Neural cell (in vitro differentiated cells): ENCODE measurements at regions not wholly inside any gene's neighbourhood (a gene's known extent, or its start where the extent isn't known, plus 50 kb on each side); places are given as distances from the start of the nearest gene placed in this dataset.

ENCODE experiments used
- H2AFZ ChIP-seq: fragments of 200-600, 300-800 bp; sonication (generic), shearing (Covaris generic); 2 replicates; pipeline ENCODE4 v1.6.0; 2014; ENCODE audit warnings: low read depth, mild to moderate bottlenecking, antibody characterized with exemption, low read length, moderate library complexity
- H3F3A ChIP-seq: fragments of 200-600 bp; shearing (Covaris generic); 2 replicates; pipeline ENCODE4 v1.6.1; 2016; ENCODE audit warnings: mild to moderate bottlenecking, moderate library complexity, mixed read lengths, antibody characterized with exemption, low read length; ENCODE audit not compliant: insufficient read depth, poor library complexity, severe bottlenecking
- H3K27ac ChIP-seq: fragments of 200-600, 300-800 bp; sonication (generic), shearing (Covaris generic); 2 replicates; pipeline ENCODE4 v1.5.1; 2014; ENCODE audit warnings: mild to moderate bottlenecking, low read length, moderate library complexity
- H3K27me3 ChIP-seq: fragments of 300-800, 200-600 bp; sonication (generic), shearing (Covaris generic); 2 replicates; pipeline ENCODE4 v1.6.0; 2014; ENCODE audit warnings: mild to moderate bottlenecking, low read depth, low read length, moderate library complexity; ENCODE audit not compliant: insufficient read depth
- H3K36me3 ChIP-seq: fragments of 300-800, 200-600 bp; sonication (generic), shearing (Covaris generic); 2 replicates; pipeline ENCODE4 v1.5.1; 2014; ENCODE audit warnings: mild to moderate bottlenecking, antibody characterized with exemption, low read length, moderate library complexity; ENCODE audit not compliant: insufficient read depth
- H3K4me2 ChIP-seq: fragments of 300-800, 200-600 bp; sonication (generic), shearing (Covaris generic); 2 replicates; pipeline ENCODE4 v1.6.0; 2014; ENCODE audit warnings: mild to moderate bottlenecking, low read length
- H3K4me3 ChIP-seq: fragments of 300-800, 200-600 bp; sonication (generic), shearing (Covaris generic); 2 replicates; pipeline ENCODE4 v1.5.1; 2014; ENCODE audit warnings: mild to moderate bottlenecking, low read length, moderate library complexity
- H3K79me2 ChIP-seq: fragments of 200-600 bp; shearing (Covaris generic); replicated peaks from 2 replicates; pipeline ENCODE4 v1.6.0; 2014; ENCODE audit warnings: mild to moderate bottlenecking, low read length, moderate library complexity; ENCODE audit not compliant: insufficient read depth
- H3K9ac ChIP-seq: fragments of 300-800, 200-600 bp; sonication (generic), shearing (Covaris generic); 2 replicates; pipeline ENCODE4 v1.6.1; 2016; ENCODE audit warnings: mild to moderate bottlenecking, low read length, mixed read lengths
- H3K9me2 ChIP-seq: fragments of 200-600 bp; shearing (Covaris generic); 2 replicates; pipeline ENCODE4 v1.6.1; 2016; ENCODE audit warnings: mild to moderate bottlenecking, low read length, mixed read lengths; ENCODE audit not compliant: insufficient read depth
- H3K9me3 ChIP-seq: fragments of 200-600, 300-800 bp; sonication (generic), shearing (Covaris generic); 2 replicates; pipeline ENCODE4 v1.6.1; 2016; ENCODE audit warnings: mild to moderate bottlenecking, mixed run types, low read length, moderate library complexity, mixed read lengths
- H4K20me1 ChIP-seq: fragments of 200-600 bp; shearing (Covaris generic); 2 replicates; pipeline ENCODE4 v1.6.1; 2016; ENCODE audit warnings: mild to moderate bottlenecking, mixed run types; ENCODE audit not compliant: insufficient read depth
- EP300 ChIP-seq: fragments of 450-650 bp; conservative IDR thresholded peaks from 2 replicates; pipeline ENCODE4 v1.6.1; 2014; ENCODE audit warnings: antibody characterized with exemption, mild to moderate bottlenecking, moderate library complexity; ENCODE audit not compliant: poor library complexity, severe bottlenecking
- EZH2 ChIP-seq: fragments of 200-600, 300-800 bp; shearing (Covaris generic), sonication (generic); IDR thresholded peaks from 2 replicates; pipeline ENCODE4 v1.6.1; 2014; ENCODE audit warnings: antibody characterized with exemption, low read length, borderline replicate concordance, mild to moderate bottlenecking; ENCODE audit not compliant: insufficient read depth, poor library complexity, severe bottlenecking
- MXI1 ChIP-seq: fragments of 450-650 bp; conservative IDR thresholded peaks from 2 replicates; pipeline ENCODE4 v1.6.1; 2014; ENCODE audit warnings: antibody characterized with exemption, mild to moderate bottlenecking; ENCODE audit not compliant: poor library complexity, severe bottlenecking
- POLR2AphosphoS5 ChIP-seq: IDR thresholded peaks from 2 replicates; pipeline ENCODE4 v1.6.1; 2012
- RAD21 ChIP-seq: fragments of 450-650 bp; conservative IDR thresholded peaks from 2 replicates; pipeline ENCODE4 v1.6.1; 2014; ENCODE audit warnings: antibody characterized with exemption, mild to moderate bottlenecking, moderate library complexity
- SMC3 ChIP-seq: fragments of 450-650 bp; conservative IDR thresholded peaks from 2 replicates; pipeline ENCODE4 v1.6.1; 2014; ENCODE audit warnings: antibody characterized with exemption, mild to moderate bottlenecking, moderate library complexity; ENCODE audit not compliant: poor library complexity
- TAF1 ChIP-seq: IDR thresholded peaks from 2 replicates; pipeline ENCODE4 v1.6.1; 2012; ENCODE audit warnings: low read depth
- TF ChIP-seq, protein P1 (sequence below): IDR thresholded peaks from 2 replicates; pipeline ENCODE4 v1.6.1; 2012; ENCODE audit warnings: borderline replicate concordance
- TF ChIP-seq, protein P2 (sequence below): fragments of 450-650 bp; IDR thresholded peaks from 2 replicates; pipeline ENCODE4 v1.5.1; 2014; ENCODE audit warnings: antibody characterized with exemption, mild to moderate bottlenecking, moderate library complexity; ENCODE audit not compliant: poor library complexity, severe bottlenecking

DNA sequence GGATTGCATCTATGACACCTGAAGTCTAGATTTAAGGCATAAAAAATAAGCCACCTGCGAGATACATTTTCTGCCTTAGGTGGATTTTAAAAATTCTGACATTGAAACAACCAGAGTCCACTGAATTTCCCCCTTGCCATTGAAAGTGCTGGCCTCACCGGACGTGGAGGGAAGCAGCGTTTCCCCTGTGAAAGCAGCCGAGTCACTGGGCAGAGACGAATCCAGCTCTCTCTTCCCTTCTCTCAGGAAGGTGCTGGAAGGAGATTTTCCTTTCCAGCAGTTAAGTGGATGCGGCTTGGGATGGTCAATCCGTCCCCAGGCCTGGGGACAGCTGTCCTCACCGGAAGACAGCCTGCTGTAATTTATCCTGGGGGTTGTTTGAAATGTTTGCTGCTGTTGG lies 270.9 kb upstream of the FOXF1 start:
- H3K4me3 ChIP-seq: no peak overlapping the region
- no peaks in the 10 kb centered on the region for H3K9me3 ChIP-seq
- no peak overlapping the region for H3K4me2 ChIP-seq
- no peaks in the 10 kb centered on the region for H3K79me2 ChIP-seq
- H3K36me3 ChIP-seq: no peaks in the 10 kb centered on the region
- H2AFZ ChIP-seq: no peak overlapping the region
- no peaks in the 10 kb centered on the region for H4K20me1 ChIP-seq
- H3F3A ChIP-seq: no peaks in the 10 kb centered on the region
- no peak overlapping the region for H3K27ac ChIP-seq
- no peaks in the 10 kb centered on the region for H3K27me3 ChIP-seq
- H3K9ac ChIP-seq: no peak overlapping the region
- H3K9me2 ChIP-seq: no peaks in the 10 kb centered on the region
- TF ChIP-seq EP300: no peak
- TF ChIP-seq MXI1: no peak
- no peak for TF ChIP-seq RAD21
- TF ChIP-seq EZH2: no peak
- TF ChIP-seq POLR2AphosphoS5: no peak
- no peak for TF ChIP-seq SMC3
- TF ChIP-seq, protein P1, sequence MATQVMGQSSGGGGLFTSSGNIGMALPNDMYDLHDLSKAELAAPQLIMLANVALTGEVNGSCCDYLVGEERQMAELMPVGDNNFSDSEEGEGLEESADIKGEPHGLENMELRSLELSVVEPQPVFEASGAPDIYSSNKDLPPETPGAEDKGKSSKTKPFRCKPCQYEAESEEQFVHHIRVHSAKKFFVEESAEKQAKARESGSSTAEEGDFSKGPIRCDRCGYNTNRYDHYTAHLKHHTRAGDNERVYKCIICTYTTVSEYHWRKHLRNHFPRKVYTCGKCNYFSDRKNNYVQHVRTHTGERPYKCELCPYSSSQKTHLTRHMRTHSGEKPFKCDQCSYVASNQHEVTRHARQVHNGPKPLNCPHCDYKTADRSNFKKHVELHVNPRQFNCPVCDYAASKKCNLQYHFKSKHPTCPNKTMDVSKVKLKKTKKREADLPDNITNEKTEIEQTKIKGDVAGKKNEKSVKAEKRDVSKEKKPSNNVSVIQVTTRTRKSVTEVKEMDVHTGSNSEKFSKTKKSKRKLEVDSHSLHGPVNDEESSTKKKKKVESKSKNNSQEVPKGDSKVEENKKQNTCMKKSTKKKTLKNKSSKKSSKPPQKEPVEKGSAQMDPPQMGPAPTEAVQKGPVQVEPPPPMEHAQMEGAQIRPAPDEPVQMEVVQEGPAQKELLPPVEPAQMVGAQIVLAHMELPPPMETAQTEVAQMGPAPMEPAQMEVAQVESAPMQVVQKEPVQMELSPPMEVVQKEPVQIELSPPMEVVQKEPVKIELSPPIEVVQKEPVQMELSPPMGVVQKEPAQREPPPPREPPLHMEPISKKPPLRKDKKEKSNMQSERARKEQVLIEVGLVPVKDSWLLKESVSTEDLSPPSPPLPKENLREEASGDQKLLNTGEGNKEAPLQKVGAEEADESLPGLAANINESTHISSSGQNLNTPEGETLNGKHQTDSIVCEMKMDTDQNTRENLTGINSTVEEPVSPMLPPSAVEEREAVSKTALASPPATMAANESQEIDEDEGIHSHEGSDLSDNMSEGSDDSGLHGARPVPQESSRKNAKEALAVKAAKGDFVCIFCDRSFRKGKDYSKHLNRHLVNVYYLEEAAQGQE: no peak
- no peak for TF ChIP-seq TAF1

DNA sequence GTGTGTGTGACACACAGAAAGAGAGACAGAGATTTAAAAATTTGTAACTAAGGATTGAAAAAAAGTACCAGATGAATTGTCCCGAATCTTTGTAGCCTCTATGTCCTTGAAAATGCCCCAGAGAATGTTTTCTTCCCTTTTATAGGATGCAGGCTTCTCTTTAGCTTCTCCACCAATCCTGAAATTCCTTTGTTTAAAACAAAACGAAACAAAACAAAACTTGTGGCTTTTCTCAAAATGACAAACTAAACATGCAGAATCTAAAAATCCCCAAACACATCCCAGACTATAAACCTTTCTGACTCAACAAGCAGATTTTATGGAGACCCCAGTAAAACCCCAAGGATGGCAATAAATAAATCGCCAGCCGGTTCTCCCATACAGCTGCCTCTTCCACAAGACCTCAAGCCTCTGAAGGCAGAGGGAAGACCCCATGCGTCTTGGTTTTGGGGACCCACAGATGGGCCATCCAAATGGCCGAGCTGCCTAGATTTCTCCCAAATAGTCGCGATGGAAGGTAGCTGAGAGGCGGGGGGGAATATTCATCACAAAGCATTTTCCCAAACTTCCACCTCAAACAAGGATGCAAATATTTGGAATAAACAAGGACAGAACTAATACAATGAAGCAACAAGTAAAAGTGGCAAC lies 269.5 kb upstream of the FOXF1 start:
- no peak overlapping the region for H3K9ac ChIP-seq

More for the DNA sequence above, 269.5 kb upstream of the FOXF1 start:
- H3F3A ChIP-seq: no peaks in the 10 kb centered on the region
- H3K36me3 ChIP-seq: no peaks in the 10 kb centered on the region
- no peaks in the 10 kb centered on the region for H3K79me2 ChIP-seq
- H4K20me1 ChIP-seq: no peaks in the 10 kb centered on the region
- TF ChIP-seq SMC3 (no peak), POLR2AphosphoS5 (no peak), EP300 (no peak), MXI1 (no peak), EZH2 (no peak), TAF1 (no peak), RAD21 (no peak)
- TF ChIP-seq, protein P1: no peak
- TF ChIP-seq, protein P2, sequence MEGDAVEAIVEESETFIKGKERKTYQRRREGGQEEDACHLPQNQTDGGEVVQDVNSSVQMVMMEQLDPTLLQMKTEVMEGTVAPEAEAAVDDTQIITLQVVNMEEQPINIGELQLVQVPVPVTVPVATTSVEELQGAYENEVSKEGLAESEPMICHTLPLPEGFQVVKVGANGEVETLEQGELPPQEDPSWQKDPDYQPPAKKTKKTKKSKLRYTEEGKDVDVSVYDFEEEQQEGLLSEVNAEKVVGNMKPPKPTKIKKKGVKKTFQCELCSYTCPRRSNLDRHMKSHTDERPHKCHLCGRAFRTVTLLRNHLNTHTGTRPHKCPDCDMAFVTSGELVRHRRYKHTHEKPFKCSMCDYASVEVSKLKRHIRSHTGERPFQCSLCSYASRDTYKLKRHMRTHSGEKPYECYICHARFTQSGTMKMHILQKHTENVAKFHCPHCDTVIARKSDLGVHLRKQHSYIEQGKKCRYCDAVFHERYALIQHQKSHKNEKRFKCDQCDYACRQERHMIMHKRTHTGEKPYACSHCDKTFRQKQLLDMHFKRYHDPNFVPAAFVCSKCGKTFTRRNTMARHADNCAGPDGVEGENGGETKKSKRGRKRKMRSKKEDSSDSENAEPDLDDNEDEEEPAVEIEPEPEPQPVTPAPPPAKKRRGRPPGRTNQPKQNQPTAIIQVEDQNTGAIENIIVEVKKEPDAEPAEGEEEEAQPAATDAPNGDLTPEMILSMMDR: no peak
- H3K4me3 ChIP-seq: no peak overlapping the region
- H3K9me2 ChIP-seq: no peaks in the 10 kb centered on the region
- H3K27ac ChIP-seq: no peak overlapping the region
- no peak overlapping the region for H2AFZ ChIP-seq
- no peak overlapping the region for H3K4me2 ChIP-seq
- H3K27me3 ChIP-seq: no peaks in the 10 kb centered on the region
- no peaks in the 10 kb centered on the region for H3K9me3 ChIP-seq
